KBM-7 (cell line): ENCODE measurements at regions not wholly inside any gene's neighbourhood (a gene's known extent, or its start where the extent isn't known, plus 50 kb on each side); places are given as distances from the start of the nearest gene placed in this dataset.

ENCODE experiments used
- DNase-seq: peaks from one replicate; pipeline ENCODE4 v3.0.0-alpha.2; 2015
- in situ Hi-C: fragments of 300-500 bp; cut with MboI; formaldehyde crosslinking; loops from 2 replicates; pipeline ENCODE4 v1.14.3; 2020; ENCODE audit warnings: low sequenced_read_pairs, low pct_unique_long_range_greater_than_20kb, mixed read lengths

DNA sequence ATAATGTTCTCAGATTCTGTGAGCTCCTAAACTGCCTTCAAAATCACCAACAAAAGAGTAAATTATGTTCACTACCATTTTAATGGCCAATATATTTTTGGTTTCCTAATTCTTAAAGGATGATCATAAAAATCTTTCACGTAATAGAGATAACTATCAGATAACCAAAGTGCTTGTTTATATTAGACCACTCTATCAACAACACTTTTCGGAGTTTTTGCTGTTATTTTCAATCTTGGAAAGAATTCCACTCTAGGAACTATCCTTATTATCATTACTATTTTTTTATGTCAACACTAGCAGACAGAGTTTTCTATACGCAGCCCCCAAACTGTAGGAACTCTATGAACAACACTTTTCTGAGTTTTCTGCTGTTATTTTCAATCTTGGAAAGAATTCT, 782.5 kb upstream of the ZEB2 start:
- in situ Hi-C loops: no loop called here
- no peak for DNase-seq

GRCh38 chr2:145299368-145299767, 779.4 kb upstream of the ZEB2 start:
- DNase-seq: no peak
- in situ Hi-C loops: no loop called here

GRCh38 chr2:145292166-145292565, 772.2 kb upstream of the ZEB2 start:
- in situ Hi-C loops: no loop called here

DNA sequence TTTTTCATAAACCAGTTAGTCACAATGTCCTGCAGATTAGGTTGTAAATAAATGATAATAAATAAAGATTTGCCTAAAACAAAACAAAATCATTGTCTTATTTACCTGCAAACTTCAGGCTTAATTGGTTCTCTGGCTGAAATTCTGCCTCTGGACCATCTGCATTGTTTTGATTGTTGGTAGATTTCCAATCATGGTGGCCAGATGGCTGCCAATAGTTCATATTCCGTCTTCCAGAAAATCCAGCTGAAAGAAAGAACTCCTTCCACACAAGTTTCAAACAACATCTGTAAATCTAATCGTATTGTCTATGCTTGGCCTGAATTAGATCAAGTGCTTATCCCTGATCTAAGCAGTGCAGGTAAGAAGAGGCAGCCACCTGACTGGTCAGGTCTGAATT, 771.1 kb upstream of the ZEB2 start:
- in situ Hi-C loops: no loop called here
- no peak for DNase-seq

More at GRCh38 chr2:145292166-145292565, 772.2 kb upstream of the ZEB2 start:
- DNase-seq: no peak

DNA sequence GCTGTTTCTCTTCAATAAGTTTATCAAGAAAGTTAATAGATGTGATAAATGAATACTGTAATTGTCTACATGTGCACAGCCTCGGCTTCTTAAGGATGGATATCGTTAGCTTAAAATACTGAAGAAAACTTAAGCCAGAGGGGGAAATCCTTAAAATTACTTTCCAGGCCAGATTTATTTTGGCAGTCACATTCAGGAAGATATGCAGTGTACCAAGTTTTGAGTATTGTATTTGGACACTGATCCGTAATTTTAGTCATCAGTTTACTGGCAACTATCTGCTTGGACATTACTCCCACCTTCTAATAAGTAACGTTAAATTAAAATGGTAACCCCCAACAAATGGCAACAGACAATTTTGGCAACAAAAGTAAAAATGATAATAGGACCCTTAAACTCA, 770.0 kb upstream of the ZEB2 start:
- in situ Hi-C loops: no loop called here
- no peak for DNase-seq

DNA sequence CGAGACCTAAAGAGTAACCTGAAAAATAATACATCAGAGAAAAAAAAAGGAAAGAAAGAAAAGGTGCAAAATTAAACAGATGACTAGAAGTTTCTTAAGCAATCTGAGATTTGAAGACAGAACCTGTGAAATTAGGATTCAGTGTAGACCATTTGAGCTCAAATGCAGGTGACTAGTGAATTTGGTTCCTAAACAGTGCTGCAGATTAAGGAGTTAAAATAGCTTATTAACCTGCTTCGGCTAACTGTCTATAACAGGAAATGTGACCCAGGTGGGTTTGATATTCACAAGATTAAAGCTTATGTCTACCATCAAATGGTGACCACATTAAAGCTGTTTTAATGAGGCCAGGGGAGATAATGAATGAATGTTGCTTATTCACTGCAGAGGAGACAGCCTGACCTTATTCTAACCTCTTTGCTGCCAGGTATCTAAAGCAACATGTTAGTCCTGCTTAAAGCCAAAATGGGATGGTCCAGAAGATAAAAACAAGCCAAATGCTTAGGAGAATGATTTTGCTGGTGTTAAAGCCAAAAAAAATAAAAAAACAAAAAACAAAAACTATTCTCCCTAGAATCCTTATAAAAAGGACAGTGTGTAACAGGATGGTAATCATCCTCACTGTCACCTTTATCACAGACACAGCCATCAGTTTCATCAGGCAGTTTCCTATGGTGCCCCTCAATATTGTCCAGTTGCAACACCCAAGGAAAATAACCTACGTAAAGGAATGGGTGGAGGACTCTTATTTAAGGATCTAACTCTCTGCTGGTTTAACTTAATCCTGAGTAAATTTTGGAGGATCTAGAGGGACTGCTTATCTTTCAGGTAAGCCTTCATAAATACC, 769.0 kb upstream of the ZEB2 start:
- DNase-seq: no peak
- in situ Hi-C loops: no loop called here

DNA sequence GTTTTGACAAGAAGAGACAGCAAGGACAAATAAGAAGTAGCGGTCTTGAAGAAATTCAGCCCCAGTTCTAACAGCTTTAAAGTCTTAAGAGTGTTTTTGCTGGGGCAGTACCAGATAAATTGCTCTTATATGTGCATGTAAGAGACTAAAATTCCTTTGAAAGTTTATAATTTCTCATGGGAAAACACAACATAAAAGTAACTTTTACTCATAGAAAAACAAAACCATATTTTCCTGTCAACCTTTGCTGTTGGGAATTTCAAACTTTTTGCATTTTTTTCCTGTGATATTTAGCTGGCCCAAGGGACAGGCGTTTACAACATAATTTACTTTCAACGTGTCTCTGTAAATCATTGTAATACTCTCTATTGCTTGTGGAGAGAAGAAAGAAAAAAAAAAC, 767.8 kb upstream of the ZEB2 start:
- in situ Hi-C loops: no loop called here
- no peak for DNase-seq

- in situ Hi-C loops: no loop called here
- DNase-seq: no peak
Measured at GRCh38 chr2:145286716-145287275, 766.9 kb upstream of the ZEB2 start.

DNA sequence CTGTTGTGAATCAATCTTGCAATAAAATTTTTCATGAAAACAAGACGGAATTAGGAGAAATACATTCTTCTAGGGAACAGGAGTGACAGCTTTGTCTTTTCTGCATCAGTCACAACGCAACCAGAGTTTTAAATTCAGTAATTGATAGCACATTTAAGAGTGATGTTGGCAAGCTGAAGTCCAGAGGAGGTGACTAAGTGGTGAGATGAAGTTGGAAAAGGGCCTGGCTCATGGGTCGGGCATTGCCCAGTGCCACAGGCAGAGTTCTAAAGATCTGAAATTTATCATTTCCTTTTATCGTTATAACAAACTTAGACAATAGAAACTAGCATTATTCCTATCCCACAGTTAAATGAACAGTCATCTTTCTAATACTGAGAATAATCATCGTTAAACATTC, 764.6 kb upstream of the ZEB2 start:
- in situ Hi-C loops: no loop called here
- no peak for DNase-seq

- in situ Hi-C loops: no loop called here
Measured at GRCh38 chr2:145283131-145283530, 763.2 kb upstream of the ZEB2 start.

DNA sequence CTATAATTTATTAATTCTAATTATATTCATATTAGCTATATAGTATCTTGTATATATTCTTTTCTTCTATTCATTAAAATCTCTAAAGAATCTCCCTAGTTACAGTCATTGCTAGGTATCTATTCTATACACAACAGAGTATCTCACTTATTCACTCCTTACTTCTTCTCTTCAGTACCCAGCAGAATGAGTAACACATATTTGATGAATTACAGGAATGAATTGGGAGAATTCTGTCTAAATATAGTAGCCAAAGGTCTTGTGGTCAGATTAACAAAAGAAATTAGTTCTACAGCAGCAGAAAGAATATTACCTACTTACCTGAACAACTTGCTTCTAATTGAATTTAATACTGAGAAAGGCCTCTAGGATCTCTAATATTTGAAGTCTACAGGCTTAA, 758.0 kb upstream of the ZEB2 start:
- in situ Hi-C loops: no loop called here
- no peak for DNase-seq

More at GRCh38 chr2:145283131-145283530, 763.2 kb upstream of the ZEB2 start:
- DNase-seq: no peak

- in situ Hi-C loops: no loop called here
- DNase-seq: no peak
Measured at GRCh38 chr2:145273840-145274239, 753.9 kb upstream of the ZEB2 start.

DNA sequence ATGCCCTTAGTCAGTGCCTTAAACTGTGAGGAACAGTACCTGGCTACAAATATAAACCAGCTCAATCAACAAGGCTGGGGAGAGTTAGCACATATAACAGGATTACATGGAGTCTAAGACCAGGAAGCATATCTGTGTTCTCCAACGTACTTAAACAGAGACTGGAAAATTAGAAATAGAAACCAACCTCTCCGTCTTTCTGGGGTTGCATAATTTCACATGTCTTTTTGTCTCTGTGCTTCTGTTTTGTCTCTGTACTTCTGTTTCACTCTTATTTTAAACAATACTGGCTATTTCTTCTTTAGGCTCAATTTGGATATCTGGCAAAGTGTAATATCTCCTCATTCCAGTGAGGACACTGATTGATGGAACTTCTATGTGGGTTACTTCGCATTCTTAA, 749.0 kb upstream of the ZEB2 start:
- in situ Hi-C loops: no loop called here
- no peak for DNase-seq

DNA sequence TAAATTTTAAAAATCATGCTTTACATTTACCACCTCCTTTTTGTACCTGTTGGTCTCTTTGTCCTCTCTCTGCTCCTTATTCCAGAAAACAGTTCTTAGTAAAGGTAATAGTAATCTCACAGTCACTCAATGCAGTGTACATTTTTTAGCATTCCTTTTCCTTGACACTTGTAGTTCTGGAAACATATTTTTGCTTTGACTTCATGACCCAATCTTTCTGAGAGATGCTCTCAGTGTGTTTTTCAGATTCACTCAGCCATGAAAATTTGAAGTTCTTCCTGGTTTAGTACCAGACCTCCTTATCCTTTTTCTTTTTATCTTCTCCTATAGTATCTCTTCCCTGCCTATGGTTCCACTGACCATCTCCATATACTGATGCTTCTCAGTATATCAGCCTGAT, 747.5 kb upstream of the ZEB2 start:
- in situ Hi-C loops: no loop called here
- DNase-seq: no peak

DNA sequence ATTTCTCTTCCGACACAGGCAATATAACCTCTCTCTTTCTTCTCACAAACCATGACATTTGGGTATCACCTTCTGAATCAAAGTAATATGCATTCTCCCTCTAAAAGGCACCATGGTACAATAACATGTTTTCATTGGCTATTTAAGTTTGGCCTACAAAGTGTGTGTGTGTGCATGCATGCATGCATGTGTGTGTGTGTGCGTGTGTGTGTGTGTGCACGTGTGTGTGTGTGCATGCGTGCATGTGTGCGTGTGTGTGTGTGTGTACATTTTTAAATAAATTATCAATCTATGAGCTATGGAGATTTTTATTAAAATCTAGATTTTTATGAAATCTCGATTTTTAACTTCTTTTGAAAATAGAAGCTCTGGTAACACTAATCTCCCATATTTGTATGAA, 745.3 kb upstream of the ZEB2 start:
- in situ Hi-C loops: no loop called here
- DNase-seq: no peak

- in situ Hi-C loops: no loop called here
- DNase-seq: no peak
Measured at GRCh38 chr2:145260674-145261073, 740.8 kb upstream of the ZEB2 start.

DNA sequence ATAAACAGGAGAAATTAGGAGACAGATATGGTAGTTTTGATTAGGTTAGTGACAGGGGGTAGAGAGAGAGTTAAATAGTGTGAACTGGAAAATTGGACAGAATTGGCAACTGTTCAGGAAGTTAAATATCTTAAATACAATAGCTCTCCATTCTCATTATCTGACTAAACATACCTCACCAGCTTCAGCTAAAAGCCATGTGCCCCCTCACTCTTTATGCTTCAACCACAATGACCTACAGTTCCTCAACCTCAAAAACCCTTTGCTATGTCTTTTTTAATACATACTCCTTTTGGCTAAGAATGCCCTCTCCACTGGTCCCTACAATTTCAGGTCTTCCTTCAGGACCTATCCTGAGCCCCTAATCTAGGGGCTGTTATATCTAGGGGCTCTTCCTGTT, 740.2 kb upstream of the ZEB2 start:
- no peak for DNase-seq
- in situ Hi-C loops: no loop called here

DNA sequence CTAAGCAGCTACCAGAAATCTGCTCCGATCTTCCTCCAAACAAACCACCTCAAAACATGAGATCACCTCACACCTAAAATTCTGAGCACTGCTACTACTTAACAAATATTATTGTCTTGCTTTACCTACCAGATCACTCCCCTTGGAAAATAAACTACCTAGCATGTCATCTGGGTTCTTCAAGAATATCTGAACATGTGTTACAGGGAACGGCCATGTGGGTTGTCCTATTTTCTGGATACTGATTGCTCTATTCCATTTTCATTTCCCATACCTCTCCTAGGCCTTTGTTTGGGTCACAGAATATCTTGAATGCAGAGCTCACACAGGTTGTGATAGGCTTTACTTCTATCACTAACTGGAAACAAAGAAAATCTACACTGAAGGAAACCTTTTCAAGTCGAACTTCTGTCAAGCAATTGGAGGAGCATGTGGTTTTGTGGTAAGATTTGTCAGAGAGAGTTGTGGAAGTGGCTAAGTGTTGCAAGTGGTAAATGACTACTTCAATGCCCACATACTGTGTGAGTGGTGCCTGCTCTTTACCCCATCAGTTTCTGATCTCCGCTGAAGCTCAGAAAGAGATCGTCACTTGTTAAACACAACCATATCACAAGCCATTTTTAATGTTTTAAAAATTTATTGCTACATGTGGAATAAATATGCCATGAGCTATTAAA, 739.1 kb upstream of the ZEB2 start:
- peak; percentile 68 for DNase-seq
- in situ Hi-C loops: no loop called here

DNA sequence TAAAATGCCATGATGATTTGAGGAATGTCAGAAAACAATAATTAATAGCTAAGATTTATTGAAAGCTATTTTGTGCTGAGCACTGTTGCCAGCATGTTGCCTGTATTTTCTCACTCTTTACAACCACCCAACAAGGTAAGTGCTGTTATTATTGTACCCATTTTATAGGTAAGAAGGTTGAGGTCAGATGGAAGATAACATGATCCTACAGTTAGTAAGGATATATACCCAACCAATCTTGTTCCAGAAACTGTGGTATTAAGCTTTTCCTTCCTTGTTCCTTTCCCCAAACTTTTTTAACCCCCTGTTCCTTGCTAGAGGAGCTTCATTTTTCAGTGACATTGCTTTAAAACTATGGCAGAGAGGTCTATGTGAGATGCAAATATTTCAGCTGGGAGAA, 738.0 kb upstream of the ZEB2 start:
- no peak for DNase-seq
- in situ Hi-C loops: no loop called here

- DNase-seq: no peak
- in situ Hi-C loops: no loop called here
Measured at GRCh38 chr2:145256551-145256950, 736.6 kb upstream of the ZEB2 start.
